K562 (cell line): ENCODE measurements at regions not wholly inside any gene's neighbourhood (a gene's known extent, or its start where the extent isn't known, plus 50 kb on each side); places are given as distances from the start of the nearest gene placed in this dataset.
A peak's percentile ranks its signal among the peaks of the same experiment; 100 is the strongest.

Source experiments
- ATAC-seq: fragments of 200-7000 bp; cut with Tn5 transposase; 3 replicates; pipeline ENCODE4 v1.9.1; 2020; ENCODE audit warnings: moderate library complexity
- BruUV-seq: library from RNA; stranded (reverse); fragments of 400-500 nt; replicated peaks from 2 replicates; lab custom pipeline; 2021; lab: Mats Ljungman, UMichigan
- CTCF ChIA-PET: fragments of 300-600 bp; formaldehyde crosslinking; extraction: SDS; loops from one replicate; lab custom pipeline; 2021; ENCODE audit warnings: low intra/inter-chr PET ratio; lab: Yijun Ruan, JAX
- POLR2A ChIA-PET: fragments of 300-600, 350-650 bp; sonication (Branson Sonifier 250); formaldehyde crosslinking; extraction: SDS; loops from one replicate; lab custom pipeline; 2021; ENCODE audit warnings: antibody characterized with exemption, inconsistent platforms; lab: Yijun Ruan, JAX
- DNase-seq, 4 experiments: peaks; one replicate each; pipeline versions ENCODE4 v3.0.0 to v3.0.0-alpha.2; 2011 to 2018; ENCODE audit warnings: low spot score in 3 of 4, mixed read lengths in 3 of 4; ENCODE audit errors: extremely low read depth in 1 of 4
- FAIRE-seq: peaks from 2 replicates; lab custom pipeline; 2011; peaks lifted over from hg19 to GRCh38; lab: Jason Lieb, UNC
- H2AFZ ChIP-seq: 2 replicates; pipeline ENCODE4 v1.6.0; 2011; ENCODE audit warnings: low read depth, low read length, control low read depth, inconsistent platforms
- H3K27ac ChIP-seq: fragments of 200-600 bp; 3 replicates; pipeline ENCODE4 v1.8.0; 2011; ENCODE audit warnings: low read depth, mild to moderate bottlenecking, control low read depth, inconsistent platforms, low read length, moderate library complexity, mixed read lengths; ENCODE audit errors: extremely low read depth
- H3K27me3 ChIP-seq, 2 experiments: fragments of 300-600 bp in 1 of 2; 2 replicates in 1 of 2; 3 replicates in 1 of 2; pipeline versions ENCODE4 v1.6.0 to v1.8.0; 2011; ENCODE audit warnings: inconsistent platforms in 2 of 2, low read length in 2 of 2, mild to moderate bottlenecking in 1 of 2, mixed read lengths in 1 of 2, moderate library complexity in 1 of 2; ENCODE audit not compliant: control insufficient read depth in 2 of 2, insufficient read depth in 2 of 2
- H3K36me3 ChIP-seq: fragments of 300-600 bp; 3 replicates; pipeline ENCODE4 v1.8.0; 2011; ENCODE audit warnings: mild to moderate bottlenecking, low read length, inconsistent platforms; ENCODE audit not compliant: control insufficient read depth, insufficient read depth
- H3K4me1 ChIP-seq, 2 experiments: fragments of 200-600 bp in 1 of 2; replicated peaks in 1 of 2; 2 replicates in 1 of 2; 3 replicates in 1 of 2; pipeline versions ENCODE4 v1.5.1 to v1.8.0; 2011; ENCODE audit warnings: inconsistent platforms in 2 of 2, low read length in 2 of 2, mild to moderate bottlenecking in 1 of 2, mixed read lengths in 1 of 2, moderate library complexity in 1 of 2; ENCODE audit not compliant: control insufficient read depth in 2 of 2, insufficient read depth in 2 of 2
- H3K4me2 ChIP-seq: 2 replicates; pipeline ENCODE4 v1.6.1; 2011; ENCODE audit warnings: low read length, control low read depth, inconsistent platforms, mixed read lengths; ENCODE audit not compliant: insufficient read depth
- H3K4me3 ChIP-seq: fragments of 200-600 bp; sonication (generic), shearing (Covaris generic); 2 replicates; pipeline ENCODE4 v1.5.1; 2016; ENCODE audit warnings: control low read depth, inconsistent platforms
- H3K79me2 ChIP-seq: fragments of 200-600 bp; 3 replicates; pipeline ENCODE4 v1.8.0; 2011; ENCODE audit warnings: low read length, inconsistent platforms; ENCODE audit not compliant: control insufficient read depth, insufficient read depth
- H3K9ac ChIP-seq, 2 experiments: 2 replicates each; pipeline versions ENCODE4 v1.6.0 to v1.6.1; 2011; ENCODE audit warnings: low read depth in 2 of 2, low read length in 2 of 2, control low read depth in 1 of 2, inconsistent platforms in 1 of 2, mild to moderate bottlenecking in 1 of 2, mixed read lengths in 1 of 2; ENCODE audit not compliant: insufficient read depth in 1 of 2
- H3K9me1 ChIP-seq: one replicate; pipeline ENCODE4 v1.6.0; 2011; ENCODE audit warnings: inconsistent platforms, mild to moderate bottlenecking, low read length, moderate library complexity; ENCODE audit not compliant: control insufficient read depth, insufficient read depth
- H3K9me3 ChIP-seq: replicated peaks from 2 replicates; pipeline ENCODE4 v1.5.1; 2011; ENCODE audit warnings: low read depth, low read length, inconsistent platforms; ENCODE audit not compliant: control insufficient read depth, insufficient read depth
- H4K20me1 ChIP-seq: replicated peaks from 2 replicates; pipeline ENCODE4 v1.6.1; 2011; ENCODE audit warnings: low read length, inconsistent platforms, mixed read lengths; ENCODE audit not compliant: control insufficient read depth, insufficient read depth
- BCOR ChIP-seq: fragments of 450-650 bp; IDR thresholded peaks from 2 replicates; pipeline ENCODE4 v1.6.1; 2016
- CTCFL ChIP-seq: IDR thresholded peaks from 2 replicates; pipeline ENCODE4 v1.6.1; 2011; ENCODE audit warnings: borderline replicate concordance, low read depth, mild to moderate bottlenecking, moderate library complexity, low read length; ENCODE audit not compliant: insufficient read depth, poor library complexity, severe bottlenecking
- EGR1 ChIP-seq: fragments of 450-650 bp; conservative IDR thresholded peaks from 2 replicates; pipeline ENCODE4 v1.6.1; 2017; ENCODE audit warnings: mild to moderate bottlenecking
- FOSL1 ChIP-seq: fragments of 200-800 bp; sonication (Bioruptor generic); conservative IDR thresholded peaks from 2 replicates; pipeline ENCODE4 v1.6.1; 2016; ENCODE audit warnings: missing genetic modification characterization, missing compliant biosample characterization
- LEF1 ChIP-seq: fragments of 450-650 bp; IDR thresholded peaks from 2 replicates; pipeline ENCODE4 v1.6.1; 2016; ENCODE audit warnings: mild to moderate bottlenecking
- NR2C2 ChIP-seq, 2 experiments: fragments of 200-800 bp in 1 of 2; sonication (Bioruptor generic) in 1 of 2; sonication (generic) in 1 of 2; formaldehyde crosslinking in 1 of 2; IDR thresholded peaks; 2 replicates each; pipeline versions ENCODE4 v1.6.1 to v1.8.0; 2016 to 2022; ENCODE audit warnings: mild to moderate bottlenecking in 1 of 2, missing compliant biosample characterization in 1 of 2, missing genetic modification characterization in 1 of 2, missing genetic modification reagents in 1 of 2
- POLR2A ChIP-seq: fragments of 450-650 bp; conservative IDR thresholded peaks from 2 replicates; pipeline ENCODE4 v1.6.1; 2016
- RBM22 ChIP-seq: fragments of 200-400 bp; formaldehyde crosslinking; IDR thresholded peaks from 2 replicates; pipeline ENCODE4 v1.6.1; 2018; ENCODE audit warnings: low read length, low read depth; ENCODE audit not compliant: poor library complexity, severe bottlenecking
- SIN3A ChIP-seq, 2 experiments: fragments of 150-350 bp in 1 of 2; IDR thresholded peaks; 2 replicates each; pipeline ENCODE4 v1.6.1; 2011 to 2016; ENCODE audit warnings: borderline replicate concordance in 2 of 2, low read depth in 2 of 2, low read length in 2 of 2, mild to moderate bottlenecking in 2 of 2, moderate library complexity in 2 of 2; ENCODE audit not compliant: control insufficient read depth in 1 of 2
- ZNF655 ChIP-seq: fragments of 250-450 bp; sonication (Bioruptor Pico); IDR thresholded peaks from 2 replicates; pipeline ENCODE4 v1.5.0; 2021
- ZNF668 ChIP-seq: fragments of 250-450 bp; sonication (Bioruptor Pico); IDR thresholded peaks from 2 replicates; pipeline ENCODE4 v1.8.0; 2022; ENCODE audit warnings: mild to moderate bottlenecking, inconsistent platforms
- WGBS: fragments of 100-300 bp; shearing (Covaris generic); methylation state at CpG from one replicate; pipeline ENCODE4 v1.1.6; 2016; ENCODE audit warnings: low coverage, mixed read lengths; ENCODE audit not compliant: insufficient coverage; ENCODE audit errors: missing lambda C conversion rate; 5-methylcytosine and 5-hydroxymethylcytosine counted together
- in situ Hi-C: fragments of 300-500 bp; cut with MboI; formaldehyde crosslinking; loops from 4 replicates; pipeline ENCODE4 v1.15.0; 2018; ENCODE audit warnings: inconsistent platforms, mixed read lengths
- intact Hi-C: fragments of 100-400 bp; cut with micrococcal nuclease; formaldehyde crosslinking; loops from 2 replicates; pipeline ENCODE4 v1.14.2; 2022

- Histone ChIP-seq H2AFZ (no peak overlapping the region), H3K9ac (no peak overlapping the region), H3K9me1 (no peaks in the 10 kb centered on the region), H3K9me3 (no peaks in the 10 kb centered on the region), H3K4me2 (no peak overlapping the region), H3K27me3 (no peaks in the 10 kb centered on the region), H4K20me1 (no peaks in the 10 kb centered on the region), H3K4me1 (no peaks in the 10 kb centered on the region; a peak in 1 of 5 replicates), H3K36me3 (no peaks in the 10 kb centered on the region), H3K27ac (no peak overlapping the region), H3K79me2 (no peaks in the 10 kb centered on the region), H3K4me3 (no peak overlapping the region)
- CTCF ChIA-PET, result no interaction called here
- ATAC-seq (no peak), DNase-seq (no peak), FAIRE-seq (no peak)
- intact Hi-C loops (no loop called here), in situ Hi-C loops (no loop called here)
- TF ChIP-seq EGR1 (0 out of 2 replicates have a peak, but pooled peaks have one; percentile 9), LEF1 (no peak), RBM22 (no peak)
- no TSS peak for BruUV-seq
- POLR2A ChIA-PET, result no interaction called here
- WGBS, result 22% methylated on average over 3 of the region's 3 CpGs
Observed at GRCh38 chr4:79528241-79528706, 120.2 kb upstream of the GK2 start.

- ChIA-PET CTCF (no interaction called here), POLR2A (interaction anchor here (0.7 kb wide), 1 partner anchor 48 kb away, joined by 3 read pairs; no protein-coding TSS in a partner anchor)
- Histone ChIP-seq H4K20me1 (no peaks in the 10 kb centered on the region), H3K4me3 (no peak overlapping the region), H3K9me1 (no peaks in the 10 kb centered on the region), H2AFZ (peak overlapping the region; percentile 67), H3K4me2 (peak overlapping the region; percentile 26; the same call in 1 of the 2 replicates), H3K27me3 (no peaks in the 10 kb centered on the region), H3K27ac (no peak overlapping the region), H3K79me2 (no peaks in the 10 kb centered on the region), H3K9ac (no peak overlapping the region), H3K36me3 (no peaks in the 10 kb centered on the region), H3K4me1 (no peaks in the 10 kb centered on the region; a peak in 1 of 5 replicates), H3K9me3 (no peaks in the 10 kb centered on the region)
- in situ Hi-C loops, result no loop called here
- FAIRE-seq, result peak; percentile 81
- BruUV-seq, result no TSS peak
- 0 out of 3 replicates have a peak, but pooled peaks have one; percentile 31 for ATAC-seq
- intact Hi-C loops, result no loop called here
- peak in 1 of 4 experiments; percentile 12 for DNase-seq
- 14% methylated on average over 15 of the region's 15 CpGs for WGBS
- TF ChIP-seq BCOR (no peak), SIN3A (IDR thresholded peaks at IDR 0.05; ENCODE audit: borderline replicate concordance in 2 of 2, control insufficient read depth in 1 of 2, low read depth in 2 of 2, low read length in 2 of 2) (no peak), FOSL1 (peak; percentile 41; the same call in 1 of the 2 replicates), ZNF668 (CRISPR knock-in tag) (no peak), ZNF655 (CRISPR knock-in tag) (no peak), CTCFL (no peak), POLR2A (no peak), NR2C2 (CRISPR knock-in tag; IDR thresholded peaks at IDR 0.05) (no peak), NR2C2 (tag; IDR thresholded peaks at IDR 0.05) (no peak)
Observed at GRCh38 chr4:79526641-79527565, 118.9 kb upstream of the GK2 start.
